WTC11 (cell line): ENCODE measurements at regions not wholly inside any gene's neighbourhood (a gene's known extent, or its start where the extent isn't known, plus 50 kb on each side); places are given as distances from the start of the nearest gene placed in this dataset.
"Not testable (repeated sequence)": the region's sequence is repeated elsewhere in the genome, so short reads cannot be mapped to it uniquely, and the experiment has no call there.

Experiments used
- ATAC-seq: fragments of 200-7000 bp; cut with Tn5 transposase; 2 replicates; pipeline ENCODE4 v1.10.0; 2021; ENCODE audit warnings: mild to moderate bottlenecking, moderate library complexity
- CTCF ChIA-PET: fragments of 300-600 bp; sonication (Branson Sonifier 250); formaldehyde crosslinking; loops from one replicate; lab custom pipeline; 2021; ENCODE audit warnings: antibody characterized with exemption; lab: Charles Lee
- POLR2A ChIA-PET: fragments of 350-600 bp; sonication (Branson Sonifier 250); formaldehyde crosslinking; loops from one replicate; lab custom pipeline; 2021; ENCODE audit warnings: antibody characterized with exemption; lab: Charles Lee
- DNase-seq: peaks from one replicate; pipeline ENCODE4 v3.0.0; 2021; ENCODE audit warnings: low spot score
- H3K27ac Mint-ChIP-seq: 2 replicates; pipeline ENCODE4 v1.8.0; 2021; ENCODE audit warnings: mixed read lengths
- H3K27me3 Mint-ChIP-seq: 2 replicates; pipeline ENCODE4 v1.8.0; 2021; ENCODE audit warnings: low read depth, mild to moderate bottlenecking, moderate library complexity, mixed read lengths
- H3K36me3 Mint-ChIP-seq: 2 replicates; pipeline ENCODE4 v1.8.0; 2021; ENCODE audit warnings: mixed read lengths
- H3K4me1 Mint-ChIP-seq: 2 replicates; pipeline ENCODE4 v1.8.0; 2022; ENCODE audit warnings: mixed read lengths
- H3K4me3 Mint-ChIP-seq: 2 replicates; pipeline ENCODE4 v1.8.0; 2021; ENCODE audit warnings: mild to moderate bottlenecking, moderate library complexity, mixed read lengths
- H3K9me3 Mint-ChIP-seq: 2 replicates; pipeline ENCODE4 v1.8.0; 2021; ENCODE audit warnings: mixed read lengths
- ARID4B ChIP-seq: sonication (generic); formaldehyde crosslinking; IDR thresholded peaks from 2 replicates; pipeline ENCODE4 v1.8.0; 2023; ENCODE audit warnings: missing genetic modification reagents, mild to moderate bottlenecking, borderline replicate concordance
- ATF2 ChIP-seq: sonication (generic); formaldehyde crosslinking; IDR thresholded peaks from 2 replicates; pipeline ENCODE4 v1.8.1; 2022; ENCODE audit warnings: low read depth, missing genetic modification reagents, borderline replicate concordance
- E2F1 ChIP-seq: sonication (generic); formaldehyde crosslinking; IDR thresholded peaks from 2 replicates; pipeline ENCODE4 v1.8.0; 2022; ENCODE audit warnings: mild to moderate bottlenecking, missing genetic modification reagents
- GTF2I ChIP-seq: fragments of 250-450 bp; sonication (Bioruptor Pico); conservative IDR thresholded peaks from 2 replicates; pipeline ENCODE4 v1.4.0; 2021; ENCODE audit warnings: mild to moderate bottlenecking
- HMGA2 ChIP-seq: fragments of 250-450 bp; sonication (Bioruptor Pico); IDR thresholded peaks from 2 replicates; pipeline ENCODE4 v1.4.0; 2021; ENCODE audit warnings: mild to moderate bottlenecking, moderate library complexity
- NR3C1 ChIP-seq: sonication (generic); formaldehyde crosslinking; conservative IDR thresholded peaks from 2 replicates; pipeline ENCODE4 v1.8.1; 2023; ENCODE audit warnings: low read depth, mild to moderate bottlenecking, missing genetic modification reagents
- RELA ChIP-seq: sonication (generic); formaldehyde crosslinking; IDR thresholded peaks from 2 replicates; pipeline ENCODE4 v1.8.1; 2022; ENCODE audit warnings: missing genetic modification reagents, mild to moderate bottlenecking, borderline replicate concordance
- ZNF532 ChIP-seq: fragments of 250-450 bp; sonication (Bioruptor Pico); IDR thresholded peaks from 2 replicates; pipeline ENCODE4 v1.9.0; 2021; ENCODE audit warnings: mild to moderate bottlenecking, borderline replicate concordance

- ChIA-PET CTCF (no interaction called here), POLR2A (no interaction called here)
- DNase-seq (no peak), ATAC-seq (no peak)
- Mint-ChIP-seq H3K9me3 (peaks cover 20% of the 10 kb centered on the region), H3K4me1 (peaks cover 19% of the 10 kb centered on the region), H3K27ac (no peak overlapping the region), H3K4me3 (no peak overlapping the region), H3K36me3 (peaks cover 20% of the 10 kb centered on the region), H3K27me3 (no peaks in the 10 kb centered on the region)
- TF ChIP-seq ZNF532 (CRISPR knock-in tag), result no peak
- no peak for TF ChIP-seq HMGA2 (CRISPR knock-in tag)
Observed at GRCh38 chrX:82723806-82724205, 784.3 kb upstream of the POU3F4 start.

- H3K27ac Mint-ChIP-seq, POLR2A ChIA-PET, H3K4me3 Mint-ChIP-seq, H3K27me3 Mint-ChIP-seq, H3K4me1 Mint-ChIP-seq, CTCF ChIA-PET, ATAC-seq: not testable (repeated sequence)
- Mint-ChIP-seq H3K36me3 (peaks cover 20% of the 10 kb centered on the region), H3K9me3 (peaks cover 20% of the 10 kb centered on the region)
- peak; percentile 11 for DNase-seq
Observed at GRCh38 chrX:82727436-82727835, 780.7 kb upstream of the POU3F4 start.

- Mint-ChIP-seq H3K27ac (no peak overlapping the region), H3K4me1 (no peaks in the 10 kb centered on the region), H3K4me3 (no peak overlapping the region), H3K27me3 (no peaks in the 10 kb centered on the region), H3K36me3 (peaks cover 11% of the 10 kb centered on the region), H3K9me3 (peaks cover 16% of the 10 kb centered on the region)
- TF ChIP-seq E2F1 (CRISPR knock-in tag) (no peak), ARID4B (CRISPR knock-in tag) (no peak), ATF2 (no peak), NR3C1 (CRISPR knock-in tag) (no peak), GTF2I (CRISPR knock-in tag) (no peak), RELA (CRISPR knock-in tag) (no peak)
- POLR2A ChIA-PET, result no interaction called here
- DNase-seq (no peak), ATAC-seq (no peak)
- CTCF ChIA-PET, result no interaction called here
Observed at GRCh38 chrX:82732861-82733260, 775.2 kb upstream of the POU3F4 start.
